RWPE2 (cell line): ENCODE measurements at regions not wholly inside any gene's neighbourhood (a gene's known extent, or its start where the extent isn't known, plus 50 kb on each side); places are given as distances from the start of the nearest gene placed in this dataset.

ENCODE experiments used
- ATAC-seq: fragments of 200-7000 bp; cut with Tn5 transposase; 3 replicates; pipeline ENCODE4 v1.9.1; 2021; ENCODE audit warnings: low read depth
- DNase-seq: peaks from one replicate; pipeline ENCODE4 v3.0.0-alpha.2; 2020; ENCODE audit warnings: low spot score
- H3K27ac ChIP-seq: fragments of 450-650 bp; 2 replicates; pipeline ENCODE4 v1.5.1; 2017; ENCODE audit warnings: mild to moderate bottlenecking; ENCODE audit not compliant: poor library complexity, severe bottlenecking
- H3K27me3 ChIP-seq: fragments of 250-450 bp; sonication (Bioruptor Pico); 2 replicates; pipeline ENCODE4 v1.5.1; 2021; ENCODE audit warnings: mild to moderate bottlenecking, moderate library complexity; ENCODE audit not compliant: insufficient read depth, poor library complexity, severe bottlenecking
- H3K36me3 ChIP-seq: fragments of 250-450 bp; sonication (Bioruptor Pico); 2 replicates; pipeline ENCODE4 v1.5.1; 2020; ENCODE audit warnings: low read depth, mild to moderate bottlenecking, moderate library complexity
- H3K4me1 ChIP-seq: fragments of 250-450 bp; sonication (Bioruptor Pico); 2 replicates; pipeline ENCODE4 v1.5.1; 2021; ENCODE audit warnings: mild to moderate bottlenecking, moderate library complexity; ENCODE audit not compliant: insufficient read depth, poor library complexity, severe bottlenecking
- H3K4me3 ChIP-seq: fragments of 250-450 bp; sonication (Bioruptor Pico); 2 replicates; pipeline ENCODE4 v1.5.1; 2021; ENCODE audit warnings: mild to moderate bottlenecking, moderate library complexity; ENCODE audit not compliant: severe bottlenecking
- H3K9me3 ChIP-seq: fragments of 250-450 bp; sonication (Bioruptor Pico); 2 replicates; pipeline ENCODE4 v1.5.1; 2021; ENCODE audit warnings: mild to moderate bottlenecking, moderate library complexity; ENCODE audit not compliant: severe bottlenecking
- CTCF ChIP-seq: fragments of 450-650 bp; IDR thresholded peaks from one replicate; pipeline ENCODE4 v1.5.1; 2017; ENCODE audit warnings: mild to moderate bottlenecking, moderate library complexity; ENCODE audit not compliant: poor library complexity, severe bottlenecking

- no peaks in the 10 kb centered on the region for H3K9me3 ChIP-seq
- ATAC-seq (no peak), DNase-seq (no peak)
- no peaks in the 10 kb centered on the region for H3K4me1 ChIP-seq
- H3K4me3 ChIP-seq, result no peak overlapping the region
- no peak for TF ChIP-seq CTCF
- no peaks in the 10 kb centered on the region for H3K36me3 ChIP-seq
- H3K27me3 ChIP-seq, result no peaks in the 10 kb centered on the region
- no peak overlapping the region for H3K27ac ChIP-seq
Observed at GRCh38 chr20:6870559-6870958, 103.1 kb downstream of the BMP2 start.

- Histone ChIP-seq H3K27me3 (no peaks in the 10 kb centered on the region), H3K27ac (no peak overlapping the region), H3K4me1 (peaks cover 3% of the 10 kb centered on the region), H3K4me3 (no peak overlapping the region), H3K36me3 (no peaks in the 10 kb centered on the region), H3K9me3 (no peaks in the 10 kb centered on the region)
- TF ChIP-seq CTCF, result no peak
- ATAC-seq, result no peak
- no peak for DNase-seq
Observed at GRCh38 chr20:6877633-6878032, 110.1 kb downstream of the BMP2 start.

GRCh38 chr20:6882561-6883291 is 115.2 kb downstream of the BMP2 start:
- DNase-seq (no peak), ATAC-seq (peak; percentile 97)
- Histone ChIP-seq H3K4me3 (no peak overlapping the region), H3K27me3 (no peaks in the 10 kb centered on the region), H3K27ac (peak overlapping the region; percentile 35), H3K9me3 (no peaks in the 10 kb centered on the region), H3K4me1 (peaks cover 13% of the 10 kb centered on the region), H3K36me3 (no peaks in the 10 kb centered on the region)
- no peak for TF ChIP-seq CTCF

- H3K27ac ChIP-seq, result no peak overlapping the region
- H3K9me3 ChIP-seq, result no peaks in the 10 kb centered on the region
- DNase-seq (no peak), ATAC-seq (no peak)
- peaks cover 13% of the 10 kb centered on the region for H3K4me1 ChIP-seq
- no peaks in the 10 kb centered on the region for H3K36me3 ChIP-seq
- H3K27me3 ChIP-seq, result no peaks in the 10 kb centered on the region
- no peak overlapping the region for H3K4me3 ChIP-seq
- TF ChIP-seq CTCF, result no peak
Observed at GRCh38 chr20:6884114-6884513, 116.6 kb downstream of the BMP2 start.

- Histone ChIP-seq H3K9me3 (no peaks in the 10 kb centered on the region), H3K4me1 (peaks cover 13% of the 10 kb centered on the region), H3K36me3 (no peaks in the 10 kb centered on the region), H3K27ac (no peak overlapping the region), H3K27me3 (no peaks in the 10 kb centered on the region), H3K4me3 (no peak overlapping the region)
- DNase-seq, result no peak
- no peak for ATAC-seq
- no peak for TF ChIP-seq CTCF
Observed at GRCh38 chr20:6886065-6886729, 118.7 kb downstream of the BMP2 start.
